ACC112 (cell line): ENCODE measurements at regions not wholly inside any gene's neighbourhood (a gene's known extent, or its start where the extent isn't known, plus 50 kb on each side); places are given as distances from the start of the nearest gene placed in this dataset.

Source experiments
- H2AFZ ChIP-seq: fragments of 200-600 bp; sonication (generic); one replicate; pipeline ENCODE4 v1.6.0; 2017; ENCODE audit warnings: antibody characterized with exemption, low read length; ENCODE audit not compliant: unreplicated experiment
- H3K27ac ChIP-seq: fragments of 200-600 bp; sonication (generic); 2 replicates; pipeline ENCODE4 v1.5.1; 2014; ENCODE audit warnings: low read depth, mild to moderate bottlenecking, antibody characterized with exemption, low read length, moderate library complexity
- H3K27me3 ChIP-seq: fragments of 200-600 bp; sonication (generic); 2 replicates; pipeline ENCODE4 v1.6.1; 2014; ENCODE audit warnings: mild to moderate bottlenecking, antibody characterized with exemption, low read length, moderate library complexity, mixed read lengths; ENCODE audit not compliant: insufficient read depth
- H3K36me3 ChIP-seq: fragments of 200-600 bp; sonication (generic); 2 replicates; pipeline ENCODE4 v1.6.1; 2016; ENCODE audit warnings: mild to moderate bottlenecking, antibody characterized with exemption, low read length, moderate library complexity, mixed read lengths; ENCODE audit not compliant: insufficient read depth
- H3K4me1 ChIP-seq: fragments of 200-600 bp; sonication (generic); one replicate; pipeline ENCODE4 v1.6.1; 2016; ENCODE audit warnings: low read length, mixed read lengths; ENCODE audit not compliant: insufficient read depth, unreplicated experiment, control insufficient read depth
- H3K4me3 ChIP-seq: fragments of 200-600 bp; sonication (generic); 2 replicates; pipeline ENCODE4 v1.5.1; 2014; ENCODE audit warnings: mild to moderate bottlenecking, low read depth, low read length
- H3K79me2 ChIP-seq: fragments of 200-600 bp; sonication (generic); one replicate; pipeline ENCODE4 v1.6.0; 2016; ENCODE audit warnings: low read length; ENCODE audit not compliant: control insufficient read depth, unreplicated experiment, insufficient read depth

GRCh38 chr10:118395947-118396346, 53.8 kb upstream of the FAM204A start:
- Histone ChIP-seq H3K4me3 (no peak overlapping the region), H3K4me1 (no peaks in the 10 kb centered on the region), H3K27ac (no peak overlapping the region), H2AFZ (no peak overlapping the region), H3K79me2 (no peaks in the 10 kb centered on the region), H3K36me3 (no peaks in the 10 kb centered on the region), H3K27me3 (peaks cover 69% of the 10 kb centered on the region)

GRCh38 chr10:118394301-118395200, 52.4 kb upstream of the FAM204A start:
- Histone ChIP-seq H3K79me2 (no peaks in the 10 kb centered on the region), H2AFZ (no peak overlapping the region), H3K27me3 (peaks cover 79% of the 10 kb centered on the region), H3K4me3 (no peak overlapping the region), H3K4me1 (no peaks in the 10 kb centered on the region), H3K36me3 (no peaks in the 10 kb centered on the region), H3K27ac (no peak overlapping the region)

GRCh38 chr10:118392761-118393160, 50.6 kb upstream of the FAM204A start:
- peaks cover 76% of the 10 kb centered on the region for H3K27me3 ChIP-seq
- no peaks in the 10 kb centered on the region for H3K36me3 ChIP-seq
- no peak overlapping the region for H3K4me3 ChIP-seq
- H3K4me1 ChIP-seq, result no peaks in the 10 kb centered on the region
- H2AFZ ChIP-seq, result no peak overlapping the region
- no peak overlapping the region for H3K27ac ChIP-seq
- no peaks in the 10 kb centered on the region for H3K79me2 ChIP-seq
